GM19324 (cell line): ENCODE measurements at regions not wholly inside any gene's neighbourhood (a gene's known extent, or its start where the extent isn't known, plus 50 kb on each side); places are given as distances from the start of the nearest gene placed in this dataset.

Experiments used
- ATAC-seq: cut with Tn5 transposase; IDR thresholded peaks from one replicate; pipeline ENCODE4 v1.9.1; 2021; ENCODE audit warnings: mild to moderate bottlenecking, moderate library complexity; ENCODE audit not compliant: unreplicated experiment, low FRiP score

- no peak for ATAC-seq
Observed at GRCh38 chr9:78557540-78557939, 260.6 kb downstream of the PSAT1 start.

GRCh38 chr9:78559449-78559885 lies 262.5 kb downstream of the PSAT1 start:
- no peak for ATAC-seq

- no peak for ATAC-seq
Observed at GRCh38 chr9:78562021-78562420, 265.1 kb downstream of the PSAT1 start.

DNA sequence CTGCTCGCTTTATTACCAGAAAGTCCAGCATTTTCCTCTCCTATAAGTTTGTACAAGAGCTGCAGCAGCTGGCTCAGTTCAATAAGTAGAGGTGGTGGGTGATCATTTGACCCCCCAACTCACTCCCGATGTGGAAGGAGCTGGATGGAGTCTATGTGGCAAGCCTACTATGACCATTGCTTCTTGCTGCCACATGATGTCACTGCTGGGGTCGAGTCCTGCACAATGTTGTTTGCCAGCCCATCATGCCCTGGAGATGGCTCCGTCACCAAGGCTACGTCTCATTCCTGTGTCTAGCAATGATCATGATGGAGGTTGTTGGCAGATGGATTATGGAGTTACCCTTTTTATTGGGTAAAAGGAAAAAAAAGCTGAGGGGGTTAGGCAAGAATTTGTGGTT lies 266.3 kb downstream of the PSAT1 start:
- ATAC-seq = no peak

- no peak for ATAC-seq
Observed at GRCh38 chr9:78565481-78565880, 268.6 kb downstream of the PSAT1 start.

DNA sequence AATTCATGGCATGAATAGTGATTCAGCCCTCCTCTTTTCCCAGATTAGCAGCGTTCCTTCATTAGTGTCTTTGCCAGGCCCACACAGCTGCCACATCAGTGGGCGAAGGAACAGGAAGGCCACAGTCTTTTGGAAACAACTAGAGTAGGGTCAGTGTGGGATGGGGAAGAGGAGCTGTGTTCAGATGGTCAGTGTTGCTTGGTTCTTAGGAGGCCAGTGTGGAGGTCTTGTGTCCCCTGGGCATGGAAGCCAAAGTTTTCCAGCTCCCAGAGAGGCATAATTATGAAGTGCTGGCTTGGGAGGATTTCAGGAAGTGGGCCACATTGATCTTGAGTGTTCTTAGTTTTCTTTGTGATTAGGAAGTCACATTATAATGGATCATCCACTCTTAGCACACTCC lies 269.6 kb downstream of the PSAT1 start:
- no peak for ATAC-seq

DNA sequence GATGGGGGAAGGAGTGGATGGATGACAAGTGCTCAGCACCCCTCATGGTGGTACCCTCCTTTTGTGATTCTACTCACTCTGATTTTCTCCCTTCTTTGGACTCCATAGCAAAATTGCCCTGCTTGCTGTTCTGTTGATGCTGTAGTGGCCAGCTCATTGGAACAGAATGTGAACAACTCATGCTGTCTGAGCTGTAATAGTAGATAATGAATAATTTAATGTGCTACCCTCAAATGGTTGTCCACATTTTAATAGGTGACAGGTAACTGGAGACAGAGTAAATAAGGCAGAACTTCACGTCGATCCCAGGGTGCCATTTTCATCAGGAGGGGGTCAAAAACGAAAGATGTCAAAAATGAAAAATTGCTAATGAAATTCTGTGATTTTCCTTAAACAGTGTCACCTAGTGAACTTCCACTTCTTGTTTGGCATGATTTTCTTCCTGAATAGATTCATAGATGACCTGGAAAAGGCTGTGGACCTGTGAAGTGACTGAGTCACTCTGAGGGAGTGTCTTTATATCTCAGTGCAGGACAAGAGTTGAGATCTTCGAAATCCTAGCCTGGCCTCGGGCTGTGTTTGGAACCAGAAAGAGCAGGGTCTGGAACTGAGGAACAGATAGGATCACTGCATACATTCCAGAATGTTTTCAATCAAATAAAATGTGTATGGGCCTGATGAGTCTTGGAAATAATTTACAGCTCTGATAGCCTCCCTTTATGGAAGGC lies 270.2 kb downstream of the PSAT1 start:
- ATAC-seq = no peak

- no peak for ATAC-seq
Observed at GRCh38 chr9:78567693-78568092, 270.8 kb downstream of the PSAT1 start.

- no peak for ATAC-seq
Observed at GRCh38 chr9:78568774-78569173, 271.8 kb downstream of the PSAT1 start.

DNA sequence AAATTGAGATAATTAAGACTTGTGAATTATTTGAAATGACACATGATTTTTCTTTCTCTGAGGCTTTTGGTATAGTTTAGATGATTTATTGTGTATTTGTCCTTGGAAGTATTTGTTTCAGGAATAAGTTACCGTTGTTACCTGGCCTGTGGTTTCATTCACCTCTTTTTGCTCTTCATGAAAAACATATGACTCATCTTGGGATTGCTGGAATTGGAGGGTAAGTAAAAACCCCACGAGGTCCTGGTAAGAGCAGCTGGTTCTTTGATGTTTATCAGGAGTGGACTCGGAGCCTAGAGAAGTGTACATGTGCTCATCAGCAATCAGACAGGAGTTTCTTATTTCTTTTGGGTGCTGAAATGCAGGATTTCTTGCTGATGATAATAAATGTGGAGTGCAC lies 275.3 kb downstream of the PSAT1 start:
- no peak for ATAC-seq

DNA sequence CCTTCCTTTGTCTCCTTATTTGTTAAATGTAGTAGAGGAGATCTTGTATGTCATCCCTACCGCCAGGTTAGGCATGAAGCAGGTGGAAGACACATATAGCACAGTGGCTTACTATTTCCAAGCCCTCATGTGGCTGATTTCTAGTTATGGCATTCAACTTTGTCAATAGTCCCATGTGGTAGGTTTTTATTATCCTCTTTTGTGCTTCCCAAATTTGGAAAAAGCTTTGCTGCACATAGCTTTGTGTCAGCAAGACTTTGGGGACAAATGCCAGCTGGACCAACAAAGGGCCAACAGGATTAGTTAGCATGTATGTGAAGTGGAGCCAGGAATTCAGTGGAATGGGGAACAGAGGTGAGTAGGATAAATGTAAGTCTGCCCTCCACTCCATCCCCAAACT lies 276.3 kb downstream of the PSAT1 start:
- ATAC-seq = no peak

GRCh38 chr9:78573669-78574068 lies 276.7 kb downstream of the PSAT1 start:
- ATAC-seq = no peak

DNA sequence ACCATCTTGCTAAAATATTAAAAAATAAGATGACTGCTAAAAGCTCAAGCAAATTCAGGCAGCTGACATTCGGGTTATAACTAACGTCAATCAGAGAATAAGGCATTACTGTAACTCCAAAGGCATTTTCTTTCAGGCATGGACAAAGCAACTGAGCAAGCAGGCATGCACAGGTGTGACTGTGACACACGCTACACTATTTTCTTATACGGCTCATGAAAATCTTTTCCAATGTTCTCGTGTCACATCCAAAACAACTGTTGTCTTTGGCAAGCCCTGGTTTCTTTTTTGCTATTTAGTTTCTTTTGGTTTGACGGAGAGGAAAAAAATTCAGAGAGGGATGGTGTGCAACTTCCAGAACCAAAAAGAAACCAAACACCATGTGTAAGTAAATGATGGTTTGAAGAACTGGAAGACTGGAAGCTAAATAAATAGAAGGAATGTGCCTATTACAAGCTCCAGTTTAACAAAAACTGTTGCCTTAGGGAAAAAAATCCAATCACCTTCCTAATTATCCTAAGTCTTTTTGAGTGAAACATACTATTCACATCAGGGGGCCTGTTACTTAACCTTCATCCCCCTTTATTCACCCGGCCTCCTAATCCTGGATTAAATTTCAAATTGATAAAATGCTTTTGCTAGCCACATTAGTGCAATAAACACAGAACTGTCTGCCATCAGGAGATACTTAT lies 277.6 kb downstream of the PSAT1 start:
- ATAC-seq = no peak

GRCh38 chr9:78575081-78575480 lies 278.2 kb downstream of the PSAT1 start:
- ATAC-seq = no peak

DNA sequence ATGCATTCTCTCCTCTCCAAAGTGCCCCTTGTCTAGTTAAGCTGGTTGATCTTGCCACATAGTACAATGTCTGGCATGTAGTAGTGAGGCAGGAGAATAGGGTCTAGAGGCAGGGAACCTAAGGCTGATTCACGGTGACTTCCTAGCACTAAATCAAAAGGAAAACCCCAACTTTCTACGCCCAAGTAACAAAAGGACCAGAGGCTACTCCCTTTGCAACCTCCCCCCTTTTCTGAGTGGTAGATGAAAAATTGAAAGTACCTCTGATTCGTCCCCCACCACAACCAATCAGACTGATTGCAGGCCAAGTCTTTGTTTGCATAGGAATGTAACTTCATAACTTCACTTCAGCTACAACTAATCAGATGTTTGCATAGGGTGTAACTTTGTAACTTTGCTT lies 278.8 kb downstream of the PSAT1 start:
- no peak for ATAC-seq

- ATAC-seq = no peak
Observed at GRCh38 chr9:78577156-78577906, 280.4 kb downstream of the PSAT1 start.

DNA sequence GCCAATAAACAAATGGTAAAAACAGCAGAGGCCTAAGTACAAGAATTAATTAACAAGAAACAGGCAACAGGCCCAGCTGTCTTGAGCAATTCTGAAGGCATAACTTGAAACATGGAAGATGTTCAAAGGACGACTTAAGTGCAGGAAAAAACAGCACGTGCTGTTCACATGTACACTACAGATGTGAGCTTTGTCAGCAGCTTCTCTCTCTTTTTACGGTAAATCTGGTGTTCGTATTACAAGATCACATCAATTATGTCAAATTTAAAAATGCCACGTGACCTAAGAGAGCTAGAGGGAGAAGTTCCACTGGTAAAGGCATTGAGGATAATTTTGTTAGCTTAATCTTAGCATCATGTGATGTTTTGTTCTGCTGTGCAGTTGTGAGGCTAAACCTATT lies 281.1 kb downstream of the PSAT1 start:
- no peak for ATAC-seq

- no peak for ATAC-seq
Observed at GRCh38 chr9:78582821-78583220, 285.9 kb downstream of the PSAT1 start.

GRCh38 chr9:78584589-78584988 lies 287.7 kb downstream of the PSAT1 start:
- ATAC-seq = no peak

- no peak for ATAC-seq
Observed at GRCh38 chr9:78585909-78586308, 289.0 kb downstream of the PSAT1 start.

DNA sequence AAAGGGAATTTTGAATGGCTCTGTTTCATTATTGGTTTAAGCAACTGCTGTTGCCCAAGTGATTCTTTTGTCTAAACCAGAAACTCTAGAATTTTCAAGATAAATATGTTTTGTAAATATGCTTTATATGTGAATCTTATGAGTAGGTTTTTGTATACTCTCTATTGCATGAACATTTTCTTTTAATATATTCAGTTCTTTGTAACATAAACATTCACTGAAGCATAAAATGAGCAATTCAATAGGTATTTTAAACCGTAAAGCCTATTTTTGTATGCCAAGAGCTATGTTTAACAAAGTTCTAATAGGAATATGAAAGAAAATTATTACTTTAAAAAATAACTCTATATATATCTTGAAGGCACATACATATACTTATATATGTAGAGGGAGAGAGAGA lies 293.1 kb downstream of the PSAT1 start:
- ATAC-seq = no peak

GRCh38 chr9:78592811-78593210 lies 295.9 kb downstream of the PSAT1 start:
- no peak for ATAC-seq
